HG03342 (cell line): ENCODE measurements at regions not wholly inside any gene's neighbourhood (a gene's known extent, or its start where the extent isn't known, plus 50 kb on each side); places are given as distances from the start of the nearest gene placed in this dataset.

Source experiments
- ATAC-seq: cut with Tn5 transposase; IDR thresholded peaks from one replicate; pipeline ENCODE4 v1.9.1; 2021; ENCODE audit warnings: mild to moderate bottlenecking, moderate library complexity; ENCODE audit not compliant: unreplicated experiment

DNA sequence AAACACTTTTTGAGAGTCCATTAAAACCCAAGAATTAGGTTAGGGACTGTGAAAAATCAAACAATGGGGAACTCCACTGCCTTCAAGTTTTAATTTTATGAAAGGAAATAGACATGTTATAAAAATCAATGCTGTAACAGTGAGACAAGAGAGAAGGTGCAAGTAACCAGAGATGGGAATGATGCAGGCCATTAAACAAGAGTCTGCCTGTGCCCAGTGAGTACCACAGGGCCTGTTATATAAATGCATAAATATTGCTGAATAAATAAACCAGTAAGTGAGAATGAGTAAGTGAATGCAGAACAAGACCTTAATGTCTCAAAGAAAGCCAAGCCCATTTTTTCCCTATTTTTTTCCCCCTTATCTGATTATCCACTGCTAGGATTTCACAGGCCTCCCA, 53.3 kb upstream of the BMP2K start:
- no peak for ATAC-seq
